Activated T-cell treated with anti-CD3 and anti-CD28 coated beads, Interleukin-2, amount 50 U/mL, for 4 hours (primary cell): ENCODE measurements at regions not wholly inside any gene's neighbourhood (a gene's known extent, or its start where the extent isn't known, plus 50 kb on each side); places are given as distances from the start of the nearest gene placed in this dataset.

Experiments
- ATAC-seq, 2 donors: fragments of 200-7000 bp; cut with Tn5 transposase; one replicate each; pipeline ENCODE4 v1.10.0; 2021
- DNase-seq: peaks from one replicate; pipeline ENCODE4 v3.0.0-alpha.2; 2020
- H3K27me3 Mint-ChIP-seq: one replicate; pipeline ENCODE4 v1.8.0; 2021; ENCODE audit warnings: low read depth, mixed read lengths
- H3K36me3 Mint-ChIP-seq: one replicate; pipeline ENCODE4 v1.8.0; 2022; ENCODE audit warnings: mixed read lengths; ENCODE audit not compliant: insufficient read depth
- H3K4me1 Mint-ChIP-seq: one replicate; pipeline ENCODE4 v1.8.0; 2021; ENCODE audit warnings: low read depth, mixed read lengths
- H3K4me3 Mint-ChIP-seq: one replicate; pipeline ENCODE4 v1.8.0; 2021; ENCODE audit warnings: mild to moderate bottlenecking, moderate library complexity, mixed read lengths
- H3K9me3 Mint-ChIP-seq: one replicate; pipeline ENCODE4 v1.8.0; 2021; ENCODE audit warnings: mixed read lengths

- Mint-ChIP-seq H3K4me1 (no peaks in the 10 kb centered on the region), H3K27me3 (no peaks in the 10 kb centered on the region), H3K4me3 (no peak overlapping the region), H3K9me3 (no peaks in the 10 kb centered on the region), H3K36me3 (no peaks in the 10 kb centered on the region)
- no peak for DNase-seq
- ATAC-seq: no peak
Measured at GRCh38 chr19:29086646-29087045, 126.3 kb downstream of the UQCRFS1 start.

GRCh38 chr19:29086182-29086581 is 126.8 kb downstream of the UQCRFS1 start:
- Mint-ChIP-seq H3K9me3 (no peaks in the 10 kb centered on the region), H3K27me3 (no peaks in the 10 kb centered on the region), H3K4me3 (no peak overlapping the region), H3K36me3 (no peaks in the 10 kb centered on the region), H3K4me1 (no peaks in the 10 kb centered on the region)
- no peak for ATAC-seq
- DNase-seq: no peak

- Mint-ChIP-seq H3K4me1 (no peaks in the 10 kb centered on the region), H3K4me3 (no peak overlapping the region), H3K27me3 (no peaks in the 10 kb centered on the region), H3K9me3 (no peaks in the 10 kb centered on the region), H3K36me3 (no peaks in the 10 kb centered on the region)
- ATAC-seq (no peak), DNase-seq (no peak)
Measured at GRCh38 chr19:29085630-29086029, 127.3 kb downstream of the UQCRFS1 start.

- Mint-ChIP-seq H3K36me3 (no peaks in the 10 kb centered on the region), H3K4me1 (no peaks in the 10 kb centered on the region), H3K9me3 (no peaks in the 10 kb centered on the region), H3K27me3 (no peaks in the 10 kb centered on the region), H3K4me3 (no peak overlapping the region)
- no peak for DNase-seq
- ATAC-seq: no peak
Measured at GRCh38 chr19:29085206-29085605, 127.7 kb downstream of the UQCRFS1 start.

- no peaks in the 10 kb centered on the region for H3K4me1 Mint-ChIP-seq
Measured at GRCh38 chr19:29084266-29084665, 128.7 kb downstream of the UQCRFS1 start.

GRCh38 chr19:29083863-29084262 is 129.1 kb downstream of the UQCRFS1 start:
- H3K27me3 Mint-ChIP-seq: no peaks in the 10 kb centered on the region
- H3K4me1 Mint-ChIP-seq: no peaks in the 10 kb centered on the region
- no peaks in the 10 kb centered on the region for H3K9me3 Mint-ChIP-seq
- no peaks in the 10 kb centered on the region for H3K36me3 Mint-ChIP-seq
- no peak for ATAC-seq
- H3K4me3 Mint-ChIP-seq: no peak overlapping the region
- no peak for DNase-seq

More at GRCh38 chr19:29084266-29084665, 128.7 kb downstream of the UQCRFS1 start:
- H3K27me3 Mint-ChIP-seq: no peaks in the 10 kb centered on the region
- no peaks in the 10 kb centered on the region for H3K36me3 Mint-ChIP-seq
- no peak overlapping the region for H3K4me3 Mint-ChIP-seq
- no peak for ATAC-seq
- DNase-seq: no peak
- H3K9me3 Mint-ChIP-seq: no peaks in the 10 kb centered on the region

- Mint-ChIP-seq H3K4me3 (no peak overlapping the region), H3K36me3 (no peaks in the 10 kb centered on the region), H3K9me3 (no peaks in the 10 kb centered on the region), H3K27me3 (no peaks in the 10 kb centered on the region), H3K4me1 (no peaks in the 10 kb centered on the region)
- DNase-seq (no peak), ATAC-seq (no peak)
Measured at GRCh38 chr19:29079356-29080032, 133.5 kb downstream of the UQCRFS1 start.

GRCh38 chr19:29076963-29077362 is 136.0 kb downstream of the UQCRFS1 start:
- Mint-ChIP-seq H3K4me1 (no peaks in the 10 kb centered on the region), H3K27me3 (no peaks in the 10 kb centered on the region), H3K9me3 (no peaks in the 10 kb centered on the region), H3K4me3 (no peak overlapping the region), H3K36me3 (no peaks in the 10 kb centered on the region)
- no peak for ATAC-seq
- DNase-seq: no peak

GRCh38 chr19:29076161-29076560 is 136.8 kb downstream of the UQCRFS1 start:
- DNase-seq: no peak
- no peaks in the 10 kb centered on the region for H3K4me1 Mint-ChIP-seq
- no peak overlapping the region for H3K4me3 Mint-ChIP-seq
- no peaks in the 10 kb centered on the region for H3K27me3 Mint-ChIP-seq
- no peaks in the 10 kb centered on the region for H3K36me3 Mint-ChIP-seq
- no peaks in the 10 kb centered on the region for H3K9me3 Mint-ChIP-seq
- no peak for ATAC-seq

GRCh38 chr19:29075149-29075548 is 137.8 kb downstream of the UQCRFS1 start:
- Mint-ChIP-seq H3K27me3 (no peaks in the 10 kb centered on the region), H3K36me3 (no peaks in the 10 kb centered on the region), H3K4me1 (no peaks in the 10 kb centered on the region), H3K9me3 (no peaks in the 10 kb centered on the region), H3K4me3 (no peak overlapping the region)
- DNase-seq (no peak), ATAC-seq (no peak)

GRCh38 chr19:29074579-29074978 is 138.4 kb downstream of the UQCRFS1 start:
- DNase-seq (no peak), ATAC-seq (no peak)
- H3K9me3 Mint-ChIP-seq: no peaks in the 10 kb centered on the region
- no peaks in the 10 kb centered on the region for H3K27me3 Mint-ChIP-seq
- H3K4me1 Mint-ChIP-seq: no peaks in the 10 kb centered on the region
- no peak overlapping the region for H3K4me3 Mint-ChIP-seq
- H3K36me3 Mint-ChIP-seq: no peaks in the 10 kb centered on the region

- DNase-seq (no peak), ATAC-seq (no peak)
- Mint-ChIP-seq H3K4me3 (no peak overlapping the region), H3K27me3 (peaks cover 5% of the 10 kb centered on the region), H3K4me1 (no peaks in the 10 kb centered on the region), H3K36me3 (no peaks in the 10 kb centered on the region), H3K9me3 (no peaks in the 10 kb centered on the region)
Measured at GRCh38 chr19:29067831-29068230, 145.1 kb downstream of the UQCRFS1 start.

GRCh38 chr19:29062475-29063435 is 150.2 kb downstream of the UQCRFS1 start:
- ATAC-seq (no peak), DNase-seq (no peak)
- H3K4me1 Mint-ChIP-seq: no peaks in the 10 kb centered on the region
- H3K4me3 Mint-ChIP-seq: no peak overlapping the region
- H3K9me3 Mint-ChIP-seq: no peaks in the 10 kb centered on the region
- no peaks in the 10 kb centered on the region for H3K36me3 Mint-ChIP-seq
- H3K27me3 Mint-ChIP-seq: peaks cover 11% of the 10 kb centered on the region

- H3K4me3 Mint-ChIP-seq: no peak overlapping the region
- H3K4me1 Mint-ChIP-seq: no peaks in the 10 kb centered on the region
- H3K27me3 Mint-ChIP-seq: peaks cover 11% of the 10 kb centered on the region
- no peaks in the 10 kb centered on the region for H3K36me3 Mint-ChIP-seq
- H3K9me3 Mint-ChIP-seq: no peaks in the 10 kb centered on the region
- DNase-seq (no peak), ATAC-seq (no peak)
Measured at GRCh38 chr19:29060813-29061364, 152.1 kb downstream of the UQCRFS1 start.

GRCh38 chr19:29056535-29056934 is 156.4 kb downstream of the UQCRFS1 start:
- DNase-seq: no peak
- no peaks in the 10 kb centered on the region for H3K36me3 Mint-ChIP-seq
- no peak overlapping the region for H3K4me3 Mint-ChIP-seq
- H3K9me3 Mint-ChIP-seq: no peaks in the 10 kb centered on the region
- ATAC-seq: no peak
- H3K27me3 Mint-ChIP-seq: peaks cover 4% of the 10 kb centered on the region
- H3K4me1 Mint-ChIP-seq: no peaks in the 10 kb centered on the region
